ENCODE measurements at regions not wholly inside any gene's neighbourhood (a gene's known extent, or its start where the extent isn't known, plus 50 kb on each side); places are given as distances from the start of the nearest gene placed in this dataset.

GRCh38 chr7:84513061-84513460, 318.5 kb upstream of the SEMA3A start:
- Histone ChIP-seq H3K9ac (ENCODE audit: low read depth, low read length) (no peak overlapping the region), H3K4me1 (ENCODE audit: control insufficient read depth, insufficient read depth, low read length) (peaks cover 6% of the 10 kb centered on the region; the same call in 1 of the 2 replicates), H3K4me3 (ENCODE audit: low read depth, low read length) (no peak overlapping the region), H3K27me3 (ENCODE audit: control insufficient read depth, insufficient read depth, low read length) (no peaks in the 10 kb centered on the region), H3K9me3 (ENCODE audit: control insufficient read depth, insufficient read depth, low read length) (no peaks in the 10 kb centered on the region), H3K36me3 (ENCODE audit: control insufficient read depth, insufficient read depth, low read length) (no peaks in the 10 kb centered on the region), H3K27ac (ENCODE audit: low read depth, low read length) (no peak overlapping the region)

- Histone ChIP-seq H3K4me1 (ENCODE audit: control insufficient read depth, insufficient read depth, low read length) (peaks cover 6% of the 10 kb centered on the region; the same call in 1 of the 2 replicates), H3K4me3 (ENCODE audit: low read depth, low read length) (no peak overlapping the region), H3K27me3 (ENCODE audit: control insufficient read depth, insufficient read depth, low read length) (no peaks in the 10 kb centered on the region), H3K9me3 (ENCODE audit: control insufficient read depth, insufficient read depth, low read length) (no peaks in the 10 kb centered on the region), H3K27ac (ENCODE audit: low read depth, low read length) (no peak overlapping the region), H3K9ac (ENCODE audit: low read depth, low read length) (no peak overlapping the region), H3K36me3 (ENCODE audit: control insufficient read depth, insufficient read depth, low read length) (no peaks in the 10 kb centered on the region)
These were observed 317.5 kb upstream of the SEMA3A start for GRCh38 chr7:84512055-84512454.

DNA sequence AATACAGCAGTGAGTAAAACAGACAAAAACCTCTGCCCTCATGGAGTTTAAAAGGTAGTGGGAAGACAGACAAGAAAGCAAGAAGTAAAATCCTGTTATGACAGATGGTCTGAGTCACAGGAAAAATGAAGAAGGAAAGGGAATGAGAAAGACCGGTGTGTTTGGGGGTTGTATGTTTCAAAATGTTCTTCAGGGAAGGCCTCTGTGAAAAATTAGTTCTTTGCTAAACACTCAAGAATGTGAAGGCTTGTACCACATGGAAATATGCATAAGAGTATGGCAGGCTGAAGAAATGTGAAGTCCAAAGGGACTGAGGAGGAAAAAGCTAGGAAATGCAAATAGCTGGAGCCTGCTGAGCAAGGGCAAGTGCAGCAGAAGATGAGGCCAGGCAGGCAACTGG, 315.9 kb upstream of the SEMA3A start:
- no peaks in the 10 kb centered on the region for H3K36me3 ChIP-seq (ENCODE audit: control insufficient read depth, insufficient read depth, low read length)
- no peaks in the 10 kb centered on the region for H3K9me3 ChIP-seq (ENCODE audit: control insufficient read depth, insufficient read depth, low read length)
- H3K27ac ChIP-seq (ENCODE audit: low read depth, low read length), result no peak overlapping the region
- H3K27me3 ChIP-seq (ENCODE audit: control insufficient read depth, insufficient read depth, low read length), result no peaks in the 10 kb centered on the region
- no peak overlapping the region for H3K4me3 ChIP-seq (ENCODE audit: low read depth, low read length)
- peaks cover 6% of the 10 kb centered on the region; the same call in 1 of the 2 replicates for H3K4me1 ChIP-seq (ENCODE audit: control insufficient read depth, insufficient read depth, low read length)
- H3K9ac ChIP-seq (ENCODE audit: low read depth, low read length), result no peak overlapping the region

DNA sequence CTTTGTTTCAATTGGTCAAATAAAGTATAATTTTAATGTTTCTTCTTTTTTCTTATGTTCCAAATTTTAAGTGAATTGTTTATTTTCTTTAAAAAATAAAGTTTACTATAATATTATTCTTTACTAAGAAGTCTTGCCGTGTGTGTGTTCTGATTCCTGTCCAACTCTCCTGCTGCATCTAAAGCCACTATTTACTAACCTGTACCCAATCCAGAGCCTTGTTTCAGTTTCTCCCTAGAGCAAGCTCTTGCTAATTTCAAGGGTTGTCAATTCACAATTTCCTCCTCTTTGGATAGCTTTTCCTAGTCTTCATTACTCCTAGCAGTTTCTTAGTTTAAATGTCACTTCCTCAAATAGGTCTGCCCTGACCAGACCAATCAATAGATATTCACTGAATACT, 314.9 kb upstream of the SEMA3A start:
- Histone ChIP-seq H3K27ac (ENCODE audit: low read depth, low read length) (no peak overlapping the region), H3K27me3 (ENCODE audit: control insufficient read depth, insufficient read depth, low read length) (no peaks in the 10 kb centered on the region), H3K4me3 (ENCODE audit: low read depth, low read length) (no peak overlapping the region), H3K36me3 (ENCODE audit: control insufficient read depth, insufficient read depth, low read length) (no peaks in the 10 kb centered on the region), H3K4me1 (ENCODE audit: control insufficient read depth, insufficient read depth, low read length) (peaks cover 6% of the 10 kb centered on the region; the same call in 1 of the 2 replicates), H3K9ac (ENCODE audit: low read depth, low read length) (no peak overlapping the region), H3K9me3 (ENCODE audit: control insufficient read depth, insufficient read depth, low read length) (no peaks in the 10 kb centered on the region)

DNA sequence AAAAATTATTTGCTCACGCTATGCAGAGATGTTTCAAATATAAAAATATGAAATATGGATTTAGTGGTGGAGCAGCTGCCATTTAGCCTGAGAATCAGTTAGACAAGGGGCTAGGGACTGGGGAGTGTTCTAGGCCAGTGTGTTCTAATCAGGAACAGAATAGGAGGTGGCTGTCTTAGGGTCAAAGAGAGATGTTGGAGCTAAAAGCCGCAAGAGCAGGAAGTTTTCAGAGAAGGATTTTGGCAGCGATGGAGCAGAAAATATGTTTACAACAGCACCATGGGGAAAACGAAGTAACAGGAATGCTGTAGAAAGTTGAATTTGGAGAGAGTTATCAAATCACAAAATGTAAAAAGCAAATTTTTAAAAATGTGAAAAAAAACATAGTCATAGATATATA, 314.0 kb upstream of the SEMA3A start:
- Histone ChIP-seq H3K27ac (ENCODE audit: low read depth, low read length) (no peak overlapping the region), H3K36me3 (ENCODE audit: control insufficient read depth, insufficient read depth, low read length) (no peaks in the 10 kb centered on the region)

GRCh38 chr7:84507529-84507928, 312.9 kb upstream of the SEMA3A start:
- Histone ChIP-seq H3K4me3 (ENCODE audit: low read depth, low read length) (no peak overlapping the region), H3K9ac (ENCODE audit: low read depth, low read length) (no peak overlapping the region), H3K27me3 (ENCODE audit: control insufficient read depth, insufficient read depth, low read length) (no peaks in the 10 kb centered on the region), H3K4me1 (ENCODE audit: control insufficient read depth, insufficient read depth, low read length) (peaks cover 6% of the 10 kb centered on the region; the same call in 1 of the 2 replicates), H3K36me3 (ENCODE audit: control insufficient read depth, insufficient read depth, low read length) (no peaks in the 10 kb centered on the region), H3K27ac (ENCODE audit: low read depth, low read length) (no peak overlapping the region), H3K9me3 (ENCODE audit: control insufficient read depth, insufficient read depth, low read length) (no peaks in the 10 kb centered on the region)

More for the DNA sequence above, 314.0 kb upstream of the SEMA3A start:
- no peaks in the 10 kb centered on the region for H3K9me3 ChIP-seq (ENCODE audit: control insufficient read depth, insufficient read depth, low read length)
- H3K4me3 ChIP-seq (ENCODE audit: low read depth, low read length), result no peak overlapping the region
- peaks cover 6% of the 10 kb centered on the region; the same call in 1 of the 2 replicates for H3K4me1 ChIP-seq (ENCODE audit: control insufficient read depth, insufficient read depth, low read length)
- H3K27me3 ChIP-seq (ENCODE audit: control insufficient read depth, insufficient read depth, low read length), result no peaks in the 10 kb centered on the region
- no peak overlapping the region for H3K9ac ChIP-seq (ENCODE audit: low read depth, low read length)

DNA sequence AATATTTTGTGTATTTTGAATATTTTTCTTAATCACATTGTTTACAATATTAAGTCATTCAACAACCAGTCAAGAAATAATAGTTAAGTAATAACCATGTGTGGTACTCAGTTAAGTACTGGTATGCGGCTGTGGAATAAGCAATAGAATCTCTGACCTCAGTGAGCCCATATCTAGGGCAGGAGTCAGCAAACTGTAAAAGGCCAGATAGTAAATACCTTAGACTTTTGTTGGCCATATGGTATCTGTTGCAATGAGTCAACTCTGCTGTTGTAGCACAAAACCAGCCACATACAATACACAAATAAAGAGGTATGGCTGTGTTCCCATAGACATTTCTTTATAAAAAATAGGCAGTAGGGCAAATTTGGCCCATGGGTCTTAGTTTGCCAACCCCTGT, 311.6 kb upstream of the SEMA3A start:
- no peaks in the 10 kb centered on the region for H3K9me3 ChIP-seq (ENCODE audit: control insufficient read depth, insufficient read depth, low read length)
- H3K9ac ChIP-seq (ENCODE audit: low read depth, low read length), result no peak overlapping the region
- H3K27me3 ChIP-seq (ENCODE audit: control insufficient read depth, insufficient read depth, low read length), result no peaks in the 10 kb centered on the region
- H3K4me1 ChIP-seq (ENCODE audit: control insufficient read depth, insufficient read depth, low read length), result peaks cover 6% of the 10 kb centered on the region; the same call in 1 of the 2 replicates
- H3K36me3 ChIP-seq (ENCODE audit: control insufficient read depth, insufficient read depth, low read length), result no peaks in the 10 kb centered on the region
- no peak overlapping the region for H3K4me3 ChIP-seq (ENCODE audit: low read depth, low read length)
- H3K27ac ChIP-seq (ENCODE audit: low read depth, low read length), result no peak overlapping the region

- H3K36me3 ChIP-seq (ENCODE audit: control insufficient read depth, insufficient read depth, low read length), result no peaks in the 10 kb centered on the region
- H3K4me1 ChIP-seq (ENCODE audit: control insufficient read depth, insufficient read depth, low read length), result no peaks in the 10 kb centered on the region
- H3K9ac ChIP-seq (ENCODE audit: low read depth, low read length), result no peak overlapping the region
- no peak overlapping the region for H3K27ac ChIP-seq (ENCODE audit: low read depth, low read length)
- no peak overlapping the region for H3K4me3 ChIP-seq (ENCODE audit: low read depth, low read length)
- no peaks in the 10 kb centered on the region for H3K27me3 ChIP-seq (ENCODE audit: control insufficient read depth, insufficient read depth, low read length)
- H3K9me3 ChIP-seq (ENCODE audit: control insufficient read depth, insufficient read depth, low read length), result no peaks in the 10 kb centered on the region
These were observed 307.6 kb upstream of the SEMA3A start for GRCh38 chr7:84502239-84502638.

DNA sequence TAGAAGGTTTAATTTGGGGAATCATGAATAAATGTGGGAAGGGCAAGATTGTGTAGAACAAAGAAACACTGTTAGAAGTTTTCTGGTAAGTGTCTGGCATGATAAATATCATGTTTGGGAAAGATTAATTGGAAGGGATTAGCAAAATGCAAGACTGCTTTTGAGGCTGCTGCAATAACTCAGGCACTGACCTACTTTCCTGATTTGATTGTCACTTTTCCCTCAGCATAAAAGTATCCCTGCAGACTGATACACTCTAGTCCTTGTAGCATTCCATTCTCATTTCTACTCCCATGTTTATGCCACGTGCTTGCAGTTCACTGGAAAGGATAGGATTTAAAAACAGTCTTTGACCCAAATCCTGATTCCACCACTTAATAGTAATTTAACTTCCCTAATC, 303.3 kb upstream of the SEMA3A start:
- Histone ChIP-seq H3K9ac (ENCODE audit: low read depth, low read length) (no peak overlapping the region), H3K36me3 (ENCODE audit: control insufficient read depth, insufficient read depth, low read length) (no peaks in the 10 kb centered on the region), H3K27me3 (ENCODE audit: control insufficient read depth, insufficient read depth, low read length) (no peaks in the 10 kb centered on the region), H3K9me3 (ENCODE audit: control insufficient read depth, insufficient read depth, low read length) (no peaks in the 10 kb centered on the region), H3K27ac (ENCODE audit: low read depth, low read length) (no peak overlapping the region), H3K4me3 (ENCODE audit: low read depth, low read length) (no peak overlapping the region), H3K4me1 (ENCODE audit: control insufficient read depth, insufficient read depth, low read length) (no peaks in the 10 kb centered on the region)

DNA sequence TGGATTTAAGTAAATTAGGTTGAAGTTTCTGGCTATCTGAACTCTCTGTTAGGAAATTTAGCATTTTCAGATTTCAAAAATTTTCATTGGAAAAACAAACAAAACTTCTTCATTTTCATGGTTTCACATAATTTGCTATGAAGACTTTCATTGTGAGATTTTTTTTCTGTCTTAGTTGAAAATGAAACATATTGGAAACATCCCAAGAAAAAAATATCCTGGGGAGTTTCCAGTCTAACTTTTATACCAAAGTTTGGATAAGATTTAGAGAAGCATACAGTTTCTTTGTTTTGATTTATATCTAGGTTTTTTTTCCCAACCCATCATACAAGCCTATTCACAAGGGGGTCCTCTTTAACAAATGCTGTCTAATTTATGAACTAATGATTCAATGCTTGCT, 300.5 kb upstream of the SEMA3A start:
- Histone ChIP-seq H3K4me1 (ENCODE audit: control insufficient read depth, insufficient read depth, low read length) (0 out of 2 replicates have a peak, but pooled peaks cover 3% of the 10 kb centered on the region), H3K4me3 (ENCODE audit: low read depth, low read length) (no peak overlapping the region), H3K9ac (ENCODE audit: low read depth, low read length) (no peak overlapping the region), H3K27me3 (ENCODE audit: control insufficient read depth, insufficient read depth, low read length) (no peaks in the 10 kb centered on the region), H3K36me3 (ENCODE audit: control insufficient read depth, insufficient read depth, low read length) (no peaks in the 10 kb centered on the region), H3K9me3 (ENCODE audit: control insufficient read depth, insufficient read depth, low read length) (no peaks in the 10 kb centered on the region), H3K27ac (ENCODE audit: low read depth, low read length) (no peak overlapping the region)

- Histone ChIP-seq H3K9ac (ENCODE audit: low read depth, low read length) (no peak overlapping the region), H3K4me3 (ENCODE audit: low read depth, low read length) (no peak overlapping the region), H3K4me1 (ENCODE audit: control insufficient read depth, insufficient read depth, low read length) (peaks cover 5% of the 10 kb centered on the region; the same call in 1 of the 2 replicates), H3K9me3 (ENCODE audit: control insufficient read depth, insufficient read depth, low read length) (no peaks in the 10 kb centered on the region), H3K27me3 (ENCODE audit: control insufficient read depth, insufficient read depth, low read length) (no peaks in the 10 kb centered on the region), H3K36me3 (ENCODE audit: control insufficient read depth, insufficient read depth, low read length) (no peaks in the 10 kb centered on the region), H3K27ac (ENCODE audit: low read depth, low read length) (no peak overlapping the region)
These were observed 297.8 kb upstream of the SEMA3A start for GRCh38 chr7:84492098-84493034.
